Breast epithelium (tissue), 4 donors: ENCODE measurements at regions not wholly inside any gene's neighbourhood (a gene's known extent, or its start where the extent isn't known, plus 50 kb on each side); places are given as distances from the start of the nearest gene placed in this dataset.

ENCODE experiments used
- DNase-seq, 2 donors: peaks; one replicate each; pipeline ENCODE4 v3.0.0-alpha.2; 2019; ENCODE audit warnings: low spot score in 2 of 2
- H3K27ac ChIP-seq, 2 donors: fragments of 200-600 bp; sonication (generic) in 1 of 2; one replicate each; pipeline ENCODE4 v1.5.1; 2016 to 2019; ENCODE audit warnings: mild to moderate bottlenecking in 1 of 2
- H3K27me3 ChIP-seq, 2 donors: fragments of 200-600 bp; sonication (generic) in 1 of 2; one replicate each; pipeline versions ENCODE4 v1.5.1 to v1.6.0; 2017 to 2019; ENCODE audit warnings: control low read depth in 1 of 2, mild to moderate bottlenecking in 1 of 2
- H3K36me3 ChIP-seq: fragments of 200-600 bp; one replicate; pipeline ENCODE4 v1.5.1; 2019
- H3K4me1 ChIP-seq, 2 donors: fragments of 200-600 bp; sonication (generic); one replicate each; pipeline ENCODE4 v1.5.1; 2016 to 2019; ENCODE audit warnings: control low read depth in 1 of 2
- H3K4me3 ChIP-seq, 3 donors: fragments of 200-600 bp; sonication (generic); 1 replicate in 2 of 3; 2 replicates in 1 of 3; pipeline ENCODE4 v1.5.1; 2016 to 2019; ENCODE audit warnings: mild to moderate bottlenecking in 3 of 3, moderate library complexity in 2 of 3
- H3K9me3 ChIP-seq, 2 donors: fragments of 200-600 bp; sonication (generic) in 1 of 2; one replicate each; pipeline ENCODE4 v1.5.1; 2016 to 2019; ENCODE audit warnings: control low read depth in 1 of 2
- CTCF ChIP-seq, 3 donors: fragments of 450-650 bp; IDR thresholded peaks; one replicate each; pipeline ENCODE4 v1.5.1; 2016 to 2017; ENCODE audit warnings: antibody characterized with exemption in 3 of 3, mild to moderate bottlenecking in 3 of 3, moderate library complexity in 3 of 3
- POLR2A ChIP-seq: fragments of 450-650 bp; IDR thresholded peaks from one replicate; pipeline ENCODE4 v1.6.1; 2016; ENCODE audit warnings: antibody characterized with exemption, mild to moderate bottlenecking, moderate library complexity
- POLR2AphosphoS5 ChIP-seq, 3 donors: sonication (generic); formaldehyde crosslinking; IDR thresholded peaks; one replicate each; pipeline ENCODE4 v1.6.1; 2017; ENCODE audit warnings: antibody characterized with exemption in 3 of 3
- intact Hi-C: fragments of 100-400 bp; cut with DNase I; formaldehyde crosslinking; loops from one replicate; pipeline ENCODE4 v1.15.1; 2023; ENCODE audit warnings: low total_unique reads

GRCh38 chr3:154955907-154956533 lies 124.1 kb upstream of the MME start:
- Histone ChIP-seq H3K4me3 (no peak overlapping the region), H3K9me3 (no peaks in the 10 kb centered on the region), H3K36me3 (no peaks in the 10 kb centered on the region), H3K27ac (no peak overlapping the region), H3K27me3 (no peaks in the 10 kb centered on the region), H3K4me1 (no peaks in the 10 kb centered on the region)
- DNase-seq: no peak
- intact Hi-C loops: no loop called here
- TF ChIP-seq POLR2A (no peak), CTCF (IDR thresholded peaks at IDR 0.05) (no peak), POLR2AphosphoS5 (IDR thresholded peaks at IDR 0.05) (no peak)

GRCh38 chr3:154954757-154955156 lies 125.4 kb upstream of the MME start:
- Histone ChIP-seq H3K9me3 (no peaks in the 10 kb centered on the region), H3K36me3 (no peaks in the 10 kb centered on the region), H3K27ac (no peak overlapping the region), H3K4me3 (no peak overlapping the region), H3K4me1 (no peaks in the 10 kb centered on the region), H3K27me3 (no peaks in the 10 kb centered on the region)
- intact Hi-C loops: no loop called here
- no peak for DNase-seq
- TF ChIP-seq POLR2A (no peak), POLR2AphosphoS5 (IDR thresholded peaks at IDR 0.05) (no peak), CTCF (IDR thresholded peaks at IDR 0.05) (no peak)

- Histone ChIP-seq H3K27ac (no peak overlapping the region), H3K9me3 (no peaks in the 10 kb centered on the region), H3K36me3 (no peaks in the 10 kb centered on the region), H3K27me3 (no peaks in the 10 kb centered on the region), H3K4me1 (no peaks in the 10 kb centered on the region), H3K4me3 (no peak overlapping the region)
- DNase-seq: no peak
- TF ChIP-seq POLR2A (no peak), CTCF (IDR thresholded peaks at IDR 0.05) (no peak), POLR2AphosphoS5 (IDR thresholded peaks at IDR 0.05) (no peak)
- intact Hi-C loops: no loop called here
Measured at GRCh38 chr3:154953538-154953937, 126.6 kb upstream of the MME start.

- no peaks in the 10 kb centered on the region for H3K36me3 ChIP-seq
- intact Hi-C loops: no loop called here
- DNase-seq: no peak
- no peaks in the 10 kb centered on the region for H3K4me1 ChIP-seq
- TF ChIP-seq CTCF (IDR thresholded peaks at IDR 0.05) (no peak), POLR2A (no peak), POLR2AphosphoS5 (IDR thresholded peaks at IDR 0.05) (no peak)
- no peaks in the 10 kb centered on the region for H3K9me3 ChIP-seq
- H3K4me3 ChIP-seq: no peak overlapping the region
- no peaks in the 10 kb centered on the region for H3K27me3 ChIP-seq
- no peak overlapping the region for H3K27ac ChIP-seq
Measured at GRCh38 chr3:154952553-154952952, 127.6 kb upstream of the MME start.

GRCh38 chr3:154943981-154944380 lies 136.1 kb upstream of the MME start:
- H3K36me3 ChIP-seq: no peaks in the 10 kb centered on the region
- TF ChIP-seq POLR2A (no peak), POLR2AphosphoS5 (IDR thresholded peaks at IDR 0.05) (no peak), CTCF (IDR thresholded peaks at IDR 0.05) (no peak)
- H3K9me3 ChIP-seq: peaks cover 11 to 12% of the 10 kb centered on the region in 2 donors
- DNase-seq: no peak
- H3K27me3 ChIP-seq: no peaks in the 10 kb centered on the region
- no peak overlapping the region for H3K4me3 ChIP-seq
- H3K27ac ChIP-seq: no peak overlapping the region
- no peaks in the 10 kb centered on the region for H3K4me1 ChIP-seq
- intact Hi-C loops: no loop called here
